ENCODE measurements at regions not wholly inside any gene's neighbourhood (a gene's known extent, or its start where the extent isn't known, plus 50 kb on each side); places are given as distances from the start of the nearest gene placed in this dataset.

DNA sequence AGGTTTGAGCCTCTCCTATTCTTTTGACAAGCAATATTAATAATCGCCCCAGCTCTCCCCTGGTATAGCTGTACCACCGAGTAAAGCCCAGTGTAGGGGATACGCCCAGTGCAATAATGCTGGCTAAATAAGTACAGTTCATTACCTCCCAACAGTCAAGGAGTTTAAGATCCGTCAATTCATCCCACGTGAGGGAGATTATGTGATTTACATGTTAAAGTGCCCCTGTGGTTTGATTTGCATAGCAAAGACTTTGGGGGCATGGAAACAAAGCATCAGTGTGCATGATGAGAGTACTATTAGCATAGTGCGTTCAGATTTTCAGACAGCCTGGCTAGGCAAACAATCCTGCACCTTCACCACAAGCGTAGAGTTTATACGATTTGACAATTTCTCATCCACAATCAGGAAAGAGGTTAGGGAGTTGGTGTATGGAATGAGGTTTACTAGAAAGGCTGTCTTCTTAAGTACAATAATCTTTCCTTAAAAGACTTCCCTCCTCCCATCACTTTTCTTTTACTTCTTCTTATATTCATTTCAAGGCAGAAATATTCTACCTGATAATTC lies 754.0 kb downstream of the DIAPH3 start:
- no peak for TF ChIP-seq CTCF (IDR thresholded peaks at IDR 0.05; ENCODE audit: insufficient read depth, low read length)
- no peak for TF ChIP-seq POLR2AphosphoS5 (IDR thresholded peaks at IDR 0.05; ENCODE audit: low read depth)
- TF ChIP-seq REST (IDR thresholded peaks at IDR 0.05; ENCODE audit: insufficient replicate concordance, low read depth) = no peak
- no peak for TF ChIP-seq GABPA (IDR thresholded peaks at IDR 0.05; ENCODE audit: low read depth)
- no peak for TF ChIP-seq SPI1 (IDR thresholded peaks at IDR 0.05; ENCODE audit: borderline replicate concordance, low read depth)

Data from HL-60 (cell line).